A549 (cell line): ENCODE measurements at regions not wholly inside any gene's neighbourhood (a gene's known extent, or its start where the extent isn't known, plus 50 kb on each side); places are given as distances from the start of the nearest gene placed in this dataset.
"Not testable (repeated sequence)": the region's sequence is repeated elsewhere in the genome, so short reads cannot be mapped to it uniquely, and the experiment has no call there.

ENCODE experiments used
- ATAC-seq, 2 experiments: fragments of 200-7000 bp in 1 of 2; fragments of >200 bp in 1 of 2; cut with Nextera tagmentation in 1 of 2; cut with Tn5 transposase in 1 of 2; 3 replicates each; pipeline versions ENCODE4 v1.8.0 to v1.9.1; 2018 to 2020; ENCODE audit warnings: mild to moderate bottlenecking in 1 of 2, moderate library complexity in 1 of 2
- CTCF ChIA-PET: fragments of 300-600 bp; sonication (Branson Sonifier 250); formaldehyde crosslinking; extraction: SDS; loops from one replicate; lab custom pipeline; 2021; ENCODE audit warnings: antibody characterized with exemption, inconsistent platforms; lab: Yijun Ruan, JAX
- POLR2A ChIA-PET: fragments of 350-600 bp; formaldehyde crosslinking; extraction: SDS; loops from one replicate; lab custom pipeline; 2021; ENCODE audit warnings: antibody characterized with exemption, inconsistent platforms; lab: Yijun Ruan, JAX
- DNase-seq, 2 experiments: peaks; one replicate each; pipeline versions ENCODE4 v3.0.0 to v3.0.0-alpha.2; 2011 to 2016; ENCODE audit warnings: low read depth in 1 of 2, low spot score in 1 of 2
- FAIRE-seq: peaks from 2 replicates; lab custom pipeline; 2011; peaks lifted over from hg19 to GRCh38; lab: Jason Lieb, UNC
- H3K27ac ChIP-seq, 2 experiments: fragments of >200 bp; sonication (Bioruptor Twin); formaldehyde crosslinking; 3 replicates each; pipeline ENCODE4 v1.5.1; 2016 to 2017
- H3K4me1 ChIP-seq: fragments of >200 bp; sonication (Bioruptor Twin); formaldehyde crosslinking; 3 replicates; pipeline ENCODE4 v1.6.1; 2016
- H3K4me2 ChIP-seq: fragments of >200 bp; sonication (Bioruptor Twin); formaldehyde crosslinking; 3 replicates; pipeline ENCODE4 v1.6.1; 2016
- H3K4me3 ChIP-seq: fragments of >200 bp; sonication (Bioruptor Twin); formaldehyde crosslinking; 3 replicates; pipeline ENCODE4 v1.5.1; 2016
- H3K9me3 ChIP-seq: fragments of >200 bp; sonication (Bioruptor Twin); formaldehyde crosslinking; 3 replicates; pipeline ENCODE4 v1.6.1; 2016
- CBX2 ChIP-seq: fragments of 200-600 bp; sonication (generic); IDR thresholded peaks from 2 replicates; pipeline ENCODE4 v1.6.1; 2016; ENCODE audit warnings: low read depth, mild to moderate bottlenecking, borderline replicate concordance
- CHD2 ChIP-seq: fragments of 150-350 bp; IDR thresholded peaks from 2 replicates; pipeline ENCODE4 v1.6.1; 2014; ENCODE audit warnings: low read length; ENCODE audit not compliant: partially characterized antibody
- CHD4 ChIP-seq: fragments of 200-600 bp; sonication (generic); IDR thresholded peaks from 2 replicates; pipeline ENCODE4 v1.6.1; 2016; ENCODE audit warnings: antibody characterized with exemption, mild to moderate bottlenecking, borderline replicate concordance
- EHF ChIP-seq: fragments of 250-450 bp; sonication (Bioruptor Pico); IDR thresholded peaks from 2 replicates; pipeline ENCODE4 v1.5.0; 2020; ENCODE audit warnings: mild to moderate bottlenecking
- EHMT2 ChIP-seq: fragments of 200-600 bp; sonication (generic); IDR thresholded peaks from 2 replicates; pipeline ENCODE4 v1.6.1; 2016; ENCODE audit warnings: antibody characterized with exemption, low read depth, mild to moderate bottlenecking, moderate library complexity
- ESRRA ChIP-seq: fragments of 150-350 bp; IDR thresholded peaks from 2 replicates; pipeline ENCODE4 v1.6.1; 2014; ENCODE audit warnings: mild to moderate bottlenecking, low read length, borderline replicate concordance
- FOSL2 ChIP-seq, 2 experiments: fragments of 450-650 bp in 1 of 2; fragments of >200 bp in 1 of 2; sonication (Bioruptor Twin) in 1 of 2; formaldehyde crosslinking; IDR thresholded peaks; 2 replicates each; pipeline versions ENCODE4 v1.5.0 to v1.6.1; 2016 to 2020; ENCODE audit warnings: mild to moderate bottlenecking in 1 of 2, moderate library complexity in 1 of 2
- GATA3 ChIP-seq: IDR thresholded peaks from 2 replicates; pipeline ENCODE4 v1.6.1; 2012; ENCODE audit warnings: borderline replicate concordance
- HEYL ChIP-seq: fragments of 250-450 bp; sonication (Bioruptor Pico); IDR thresholded peaks from 2 replicates; pipeline ENCODE4 v1.8.0; 2021; ENCODE audit warnings: mild to moderate bottlenecking, moderate library complexity
- HOXB5 ChIP-seq: fragments of 250-450 bp; sonication (Bioruptor Pico); IDR thresholded peaks from 2 replicates; pipeline ENCODE4 v1.5.0; 2020; ENCODE audit warnings: mild to moderate bottlenecking, moderate library complexity
- JUNB ChIP-seq: fragments of >200 bp; sonication (Bioruptor Twin); formaldehyde crosslinking; IDR thresholded peaks from 2 replicates; pipeline ENCODE4 v1.6.1; 2016
- KDM5A ChIP-seq: fragments of 200-600 bp; sonication (generic); IDR thresholded peaks from 2 replicates; pipeline ENCODE4 v1.6.1; 2016; ENCODE audit warnings: antibody characterized with exemption, mild to moderate bottlenecking
- MAFK ChIP-seq: fragments of 450-650 bp; IDR thresholded peaks from 2 replicates; pipeline ENCODE4 v1.6.1; 2014; ENCODE audit not compliant: partially characterized antibody
- MAX ChIP-seq: IDR thresholded peaks from 2 replicates; pipeline ENCODE4 v1.6.1; 2012
- NPAS2 ChIP-seq: fragments of 250-450 bp; sonication (Bioruptor Pico); IDR thresholded peaks from 2 replicates; pipeline ENCODE4 v1.8.0; 2022; ENCODE audit warnings: mild to moderate bottlenecking, moderate library complexity, borderline replicate concordance
- NR3C1 ChIP-seq: fragments of >200 bp; sonication (Bioruptor Twin); formaldehyde crosslinking; IDR thresholded peaks from 3 replicates; pipeline ENCODE4 v1.6.1; 2017
- PHF8 ChIP-seq: fragments of 200-600 bp; sonication (generic); IDR thresholded peaks from 2 replicates; pipeline ENCODE4 v1.6.1; 2016; ENCODE audit warnings: low read depth, mild to moderate bottlenecking, antibody characterized with exemption, moderate library complexity, borderline replicate concordance
- POLR2AphosphoS2 ChIP-seq: conservative IDR thresholded peaks from 2 replicates; pipeline ENCODE4 v1.6.1; 2012; ENCODE audit warnings: low read length, improper control_type of control experiment, inconsistent platforms
- RAD21 ChIP-seq, 2 experiments: fragments of >200 bp in 1 of 2; sonication (Bioruptor Twin) in 1 of 2; formaldehyde crosslinking in 1 of 2; IDR thresholded peaks in 1 of 2; conservative IDR thresholded peaks in 1 of 2; 2 replicates in 1 of 2; 3 replicates in 1 of 2; pipeline ENCODE4 v1.6.1; 2012 to 2018; ENCODE audit warnings: inconsistent platforms in 1 of 2
- RFX5 ChIP-seq: fragments of 450-650 bp; IDR thresholded peaks from 2 replicates; pipeline ENCODE4 v1.7.1; 2014; ENCODE audit warnings: antibody characterized with exemption, mild to moderate bottlenecking, moderate library complexity
- TFCP2L1 ChIP-seq: fragments of 250-450 bp; sonication (Bioruptor Pico); IDR thresholded peaks from 2 replicates; pipeline ENCODE4 v1.5.0; 2021; ENCODE audit warnings: mild to moderate bottlenecking
- TP53 ChIP-seq: fragments of 250-450 bp; sonication (Bioruptor Pico); IDR thresholded peaks from 2 replicates; pipeline ENCODE4 v1.5.0; 2021; ENCODE audit warnings: mild to moderate bottlenecking, moderate library complexity
- ZC3H11A ChIP-seq: fragments of 450-650 bp; IDR thresholded peaks from 2 replicates; pipeline ENCODE4 v1.6.1; 2014; ENCODE audit warnings: antibody characterized with exemption, mild to moderate bottlenecking
- ZNF302 ChIP-seq: fragments of 250-450 bp; sonication (Bioruptor Pico); IDR thresholded peaks from 2 replicates; pipeline ENCODE4 v1.9.0; 2021; ENCODE audit warnings: inconsistent platforms, mild to moderate bottlenecking, moderate library complexity
- WGBS: methylation state at CpG from one replicate; pipeline ENCODE4 v1.1.6; 2017; ENCODE audit errors: missing lambda C conversion rate; 5-methylcytosine and 5-hydroxymethylcytosine counted together

DNA sequence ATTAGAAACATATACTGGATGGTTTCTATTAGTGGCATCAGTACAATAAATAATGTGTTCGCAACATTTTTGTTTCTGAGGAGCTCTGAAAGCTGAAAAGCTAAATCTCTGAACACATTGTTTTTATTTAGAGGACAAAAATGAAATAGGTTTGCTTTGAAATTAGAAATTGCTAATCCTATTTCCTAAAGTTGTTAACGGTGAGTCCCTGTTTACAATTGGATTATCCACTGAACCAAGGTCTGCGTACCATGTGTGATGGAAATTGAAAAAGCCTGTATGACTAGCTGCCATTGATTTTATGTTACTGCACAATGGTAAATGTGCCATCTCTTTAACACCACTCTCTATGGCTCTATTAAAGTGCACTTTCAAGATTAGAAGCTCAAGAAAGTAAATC, 297.7 kb upstream of the NUDT12 start:
- ChIA-PET POLR2A (no interaction called here), CTCF (no interaction called here)
- WGBS, result 60% methylated on average over 3 of the region's 3 CpGs
- H3K9me3 ChIP-seq, result no peaks in the 10 kb centered on the region
- TF ChIP-seq TFCP2L1 (CRISPR knock-in tag) (no peak), CBX2 (no peak), RFX5 (no peak)
- FAIRE-seq (no peak), DNase-seq (no peak), ATAC-seq (no peak)
- no peaks in the 10 kb centered on the region for H3K4me1 ChIP-seq
- no peak overlapping the region for H3K27ac ChIP-seq
- H3K4me3 ChIP-seq, result no peak overlapping the region
- no peak overlapping the region for H3K4me2 ChIP-seq

GRCh38 chr5:103858367-103858766, 295.8 kb upstream of the NUDT12 start:
- H3K4me2 ChIP-seq, H3K4me1 ChIP-seq, DNase-seq, H3K27ac ChIP-seq, FAIRE-seq, H3K4me3 ChIP-seq, CTCF ChIA-PET, ATAC-seq, POLR2A ChIA-PET, H3K9me3 ChIP-seq: not testable (repeated sequence)
- WGBS, result 59% methylated on average over 3 of the region's 3 CpGs

DNA sequence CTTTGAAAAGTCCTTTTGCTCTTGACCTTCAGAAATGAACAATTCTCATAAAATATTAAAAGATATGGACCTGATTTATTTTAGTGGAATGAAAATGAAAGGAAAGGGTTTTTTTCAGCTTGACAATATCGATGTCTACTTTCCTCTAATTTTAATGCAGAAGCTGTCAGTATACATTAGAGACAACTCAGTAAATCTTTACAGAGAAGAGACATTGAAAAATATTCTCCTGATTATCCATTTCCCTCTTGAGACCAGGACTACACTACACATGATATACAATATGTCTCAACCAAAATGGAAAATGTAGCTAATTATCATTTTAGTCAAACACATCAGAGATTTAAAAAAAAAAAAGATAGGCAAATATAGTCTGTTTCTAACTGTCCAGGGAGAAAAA, 288.5 kb upstream of the NUDT12 start:
- no peak for ATAC-seq
- no peak for FAIRE-seq
- TF ChIP-seq CHD4 (no peak), ESRRA (no peak)
- TF ChIP-seq, all 56 proteins: peak for 0
- POLR2A ChIA-PET, result no interaction called here
- H3K4me1 ChIP-seq, result peaks cover 33% of the 10 kb centered on the region
- CTCF ChIA-PET, result interaction anchor here (0.6 kb wide), 1 partner anchor 716 kb away, joined by 5 read pairs; no protein-coding TSS in a partner anchor
- H3K4me3 ChIP-seq, result no peak overlapping the region
- WGBS, result 8% methylated on average over 1 of the region's 1 CpG
- 0 out of 6 replicates have a peak overlapping the region, but pooled peaks of 1 of the 2 experiments have one; percentile 62 for H3K27ac ChIP-seq
- H3K4me2 ChIP-seq, result peak overlapping the region; percentile 55; the same call in 2 of the 3 replicates
- H3K9me3 ChIP-seq, result no peaks in the 10 kb centered on the region
- no peak for DNase-seq

DNA sequence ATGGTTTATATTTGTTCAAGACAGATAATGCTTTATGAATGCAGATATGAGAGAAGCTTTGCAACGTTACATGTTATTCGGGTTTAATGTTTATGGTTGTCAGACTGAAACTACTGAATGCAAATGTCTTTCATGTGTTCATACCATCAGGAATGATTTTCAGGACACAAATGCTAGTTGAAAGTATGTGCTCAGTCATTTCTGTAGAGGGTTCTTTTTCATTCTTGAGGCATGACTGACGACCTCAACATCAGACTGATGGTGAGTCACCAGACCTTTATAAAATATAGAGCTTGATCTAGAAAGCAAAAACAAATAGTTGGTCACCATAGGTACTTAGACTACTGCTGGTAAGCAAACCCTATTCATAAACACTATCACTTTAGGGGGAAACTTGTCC, 287.3 kb upstream of the NUDT12 start:
- POLR2A ChIA-PET, result no interaction called here
- DNase-seq, result peak; percentile 33 to 76
- no peaks in the 10 kb centered on the region for H3K9me3 ChIP-seq
- whole genome bisulfite sequencing, result 0% methylated on average over 3 of the region's 3 CpGs
- H3K27ac ChIP-seq, result peak overlapping the region in 1 of 2 experiments; percentile 29; a peak in 2 of 6 replicates
- TF ChIP-seq JUNB, result peak; percentile 79
- peak; percentile 61 for TF ChIP-seq FOSL2 (IDR thresholded peaks at IDR 0.05)
- TF ChIP-seq FOSL2 (CRISPR knock-in tag; IDR thresholded peaks at IDR 0.05), result peak; percentile 84
- TF ChIP-seq RAD21 (conservative IDR thresholded peaks at IDR 0.05 in 1 of 2, IDR thresholded peaks at IDR 0.05 in 1 of 2), result no peak
- TF ChIP-seq ZNF302, result no peak
- TF ChIP-seq GATA3, result peak; percentile 49; the same call in 1 of the 2 replicates
- FAIRE-seq, result peak; percentile 59
- ATAC-seq, result peak; percentile 95 to 97
- no peak overlapping the region for H3K4me3 ChIP-seq
- CTCF ChIA-PET, result no interaction called here
- H3K4me1 ChIP-seq, result peaks cover 33% of the 10 kb centered on the region
- peak overlapping the region; percentile 55 for H3K4me2 ChIP-seq

DNA sequence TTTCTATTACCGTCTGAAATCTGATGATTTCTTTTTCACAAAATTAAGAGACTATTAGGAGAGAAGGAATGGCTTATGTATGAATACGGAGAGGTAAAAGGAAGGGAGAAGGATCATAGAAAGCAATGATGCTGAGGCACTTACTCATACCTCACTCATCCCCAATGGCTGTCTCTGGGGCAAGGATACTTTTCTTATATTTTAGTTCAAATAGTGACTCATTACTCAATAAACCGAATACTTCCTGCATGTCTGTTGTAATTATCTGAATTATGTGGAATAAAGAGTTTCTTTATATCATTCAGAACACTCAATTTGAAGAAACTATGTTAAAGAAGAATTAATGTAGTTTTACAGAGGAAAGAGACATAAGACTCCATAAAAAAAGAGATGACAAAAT, 284.5 kb upstream of the NUDT12 start:
- ChIA-PET POLR2A (no interaction called here), CTCF (no interaction called here)
- TF ChIP-seq FOSL2 (IDR thresholded peaks at IDR 0.05) (peak; percentile 26; the same call in 1 of the 2 replicates), FOSL2 (CRISPR knock-in tag; IDR thresholded peaks at IDR 0.05) (0 out of 2 replicates have a peak, but pooled peaks have one; percentile 42), JUNB (peak; percentile 41; the same call in 1 of the 2 replicates), ZC3H11A (no peak), RAD21 (conservative IDR thresholded peaks at IDR 0.05 in 1 of 2, IDR thresholded peaks at IDR 0.05 in 1 of 2) (no peak)
- H3K4me1 ChIP-seq, result peaks cover 33% of the 10 kb centered on the region
- H3K4me2 ChIP-seq, result peak overlapping the region; percentile 49
- peak overlapping the region in 1 of 2 experiments; percentile 54; a peak in 2 of 6 replicates for H3K27ac ChIP-seq
- FAIRE-seq (no peak), DNase-seq (peak in 1 of 2 experiments; percentile 35), ATAC-seq (peak; percentile 72 to 73; a peak in 4 of 6 replicates)
- WGBS, result 7% methylated on average over 3 of the region's 3 CpGs
- H3K4me3 ChIP-seq, result no peak overlapping the region
- no peaks in the 10 kb centered on the region for H3K9me3 ChIP-seq

DNA sequence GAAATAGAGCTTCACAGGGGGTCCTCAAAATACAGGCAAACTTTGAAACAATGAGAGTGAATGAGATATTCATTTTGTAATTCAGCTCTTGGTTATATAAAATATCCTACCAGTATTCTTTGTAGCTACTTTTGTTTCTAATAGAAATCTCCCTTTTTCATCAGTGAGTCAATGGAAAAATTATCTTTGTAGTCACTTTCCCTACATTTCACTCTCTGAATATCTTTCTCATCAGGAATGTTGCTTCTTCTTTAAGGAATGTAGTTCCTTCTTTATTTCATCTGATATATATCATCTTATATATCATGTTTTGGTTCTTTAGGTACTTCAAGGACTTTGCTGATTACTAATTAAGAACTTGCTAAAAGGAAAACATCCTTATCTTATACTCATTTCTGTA, 280.3 kb upstream of the NUDT12 start:
- CTCF ChIA-PET, result no interaction called here
- Histone ChIP-seq H3K4me1 (peaks cover 13% of the 10 kb centered on the region), H3K9me3 (no peaks in the 10 kb centered on the region), H3K4me2 (no peak overlapping the region), H3K27ac (no peak overlapping the region), H3K4me3 (no peak overlapping the region)
- TF ChIP-seq CHD2 (no peak), EHMT2 (no peak), NR3C1 (no peak), MAX (no peak), POLR2AphosphoS2 (no peak), TP53 (CRISPR knock-in tag) (no peak), NPAS2 (CRISPR knock-in tag) (no peak), HOXB5 (CRISPR knock-in tag) (no peak), KDM5A (no peak), MAFK (no peak), RFX5 (no peak), ESRRA (no peak), CBX2 (no peak), PHF8 (no peak), HEYL (CRISPR knock-in tag) (no peak), EHF (no peak), CHD4 (no peak)
- POLR2A ChIA-PET, result no interaction called here
- FAIRE-seq, result no peak
- DNase-seq, result no peak
- no peak for ATAC-seq
